ENCODE measurements at regions not wholly inside any gene's neighbourhood (a gene's known extent, or its start where the extent isn't known, plus 50 kb on each side); places are given as distances from the start of the nearest gene placed in this dataset.

GRCh38 chr11:116065986-116066385, 561.8 kb upstream of the CADM1 start:
- Histone ChIP-seq H3K36me3 (ENCODE audit: control insufficient read depth in 2 of 2, insufficient read depth in 2 of 2, low read length in 2 of 2) (no peaks in the 10 kb centered on the region), H3K9me3 (ENCODE audit: control insufficient read depth in 2 of 2, low read length in 2 of 2) (no peaks in the 10 kb centered on the region), H3K27me3 (ENCODE audit: control insufficient read depth in 1 of 2, insufficient read depth in 2 of 2, low read length in 2 of 2) (peaks cover 2 to 8% of the 10 kb centered on the region in 2 donors), H3K4me1 (ENCODE audit: control insufficient read depth, insufficient read depth, low read length) (peaks cover 4% of the 10 kb centered on the region), H3K27ac (ENCODE audit: low read length) (no peak overlapping the region), H3K9ac (ENCODE audit: low read length in 2 of 2) (no peak overlapping the region), H3K4me3 (ENCODE audit: low read length in 2 of 2) (no peak overlapping the region)

GRCh38 chr11:116065191-116065895, 561.1 kb upstream of the CADM1 start:
- Histone ChIP-seq H3K27me3 (ENCODE audit: control insufficient read depth in 1 of 2, insufficient read depth in 2 of 2, low read length in 2 of 2) (peaks cover 2 to 8% of the 10 kb centered on the region in 2 donors), H3K9me3 (ENCODE audit: control insufficient read depth in 2 of 2, low read length in 2 of 2) (no peaks in the 10 kb centered on the region), H3K36me3 (ENCODE audit: control insufficient read depth in 2 of 2, insufficient read depth in 2 of 2, low read length in 2 of 2) (no peaks in the 10 kb centered on the region), H3K4me3 (ENCODE audit: low read length in 2 of 2) (no peak overlapping the region), H3K4me1 (ENCODE audit: control insufficient read depth, insufficient read depth, low read length) (peaks cover 4% of the 10 kb centered on the region), H3K27ac (ENCODE audit: low read length) (no peak overlapping the region), H3K9ac (ENCODE audit: low read length in 2 of 2) (no peak overlapping the region)

DNA sequence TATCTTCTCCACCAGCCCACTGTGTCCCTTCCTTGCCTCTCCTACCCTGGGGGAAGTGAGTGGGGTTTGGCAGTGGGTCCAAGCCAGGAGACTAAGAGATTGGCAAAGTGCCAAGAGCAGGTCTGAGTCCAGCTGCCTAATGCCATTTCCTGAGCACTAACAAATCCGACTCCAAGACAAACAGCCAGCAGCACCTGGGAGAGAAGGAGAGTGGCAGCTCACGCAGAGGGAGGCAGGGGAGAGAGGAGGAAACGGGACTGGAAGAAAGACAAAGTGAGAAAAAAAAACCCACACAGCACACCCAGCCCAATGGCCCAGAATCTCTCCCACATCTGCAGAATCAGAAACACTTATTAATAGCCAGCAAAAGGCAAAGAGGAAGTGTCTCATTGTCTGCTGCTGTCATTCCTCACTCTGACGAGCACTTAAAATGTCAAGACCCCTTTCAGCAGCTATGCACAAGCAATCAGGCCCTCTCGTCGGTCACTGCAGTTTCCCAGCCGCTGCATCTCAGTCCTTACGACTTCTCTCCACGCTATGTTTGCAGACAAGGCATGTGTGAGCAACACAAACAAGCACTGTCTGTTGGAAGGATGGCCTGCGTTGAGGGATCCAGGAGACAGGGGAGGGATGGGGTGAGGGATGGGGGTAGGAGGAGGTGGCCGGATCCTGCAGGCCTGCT, 558.4 kb upstream of the CADM1 start:
- Histone ChIP-seq H3K9me3 (ENCODE audit: control insufficient read depth in 2 of 2, low read length in 2 of 2) (no peaks in the 10 kb centered on the region), H3K4me1 (ENCODE audit: control insufficient read depth, insufficient read depth, low read length) (peaks cover 4% of the 10 kb centered on the region), H3K9ac (ENCODE audit: low read length in 2 of 2) (no peak overlapping the region), H3K4me3 (ENCODE audit: low read length in 2 of 2) (no peak overlapping the region), H3K27ac (ENCODE audit: low read length) (no peak overlapping the region), H3K36me3 (ENCODE audit: control insufficient read depth in 2 of 2, insufficient read depth in 2 of 2, low read length in 2 of 2) (no peaks in the 10 kb centered on the region), H3K27me3 (ENCODE audit: control insufficient read depth in 1 of 2, insufficient read depth in 2 of 2, low read length in 2 of 2) (peaks cover 0 to 7% of the 10 kb centered on the region in 2 donors)

DNA sequence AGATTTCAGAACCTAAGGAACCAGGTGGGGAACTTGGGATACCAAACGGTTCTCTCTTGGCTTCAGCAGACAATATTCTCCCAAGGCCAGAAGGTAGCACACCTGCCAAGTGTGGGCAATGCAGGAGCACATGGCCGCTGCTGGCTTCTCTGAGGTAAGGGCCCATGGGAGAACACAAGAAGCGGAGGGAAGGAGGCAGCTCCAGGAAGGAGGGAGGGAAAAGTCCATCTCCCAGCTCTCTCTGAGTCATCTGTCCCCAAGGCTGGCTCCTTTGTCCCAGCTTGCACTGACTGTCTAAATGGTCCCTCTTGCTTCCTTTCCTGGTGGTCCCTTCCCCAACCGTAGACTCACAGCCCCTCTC, 557.9 kb upstream of the CADM1 start:
- Histone ChIP-seq H3K27me3 (ENCODE audit: control insufficient read depth in 1 of 2, insufficient read depth in 2 of 2, low read length in 2 of 2) (peaks cover 0 to 7% of the 10 kb centered on the region in 2 donors), H3K4me3 (ENCODE audit: low read length in 2 of 2) (no peak overlapping the region), H3K4me1 (ENCODE audit: control insufficient read depth, insufficient read depth, low read length) (peaks cover 4% of the 10 kb centered on the region), H3K9me3 (ENCODE audit: control insufficient read depth in 2 of 2, low read length in 2 of 2) (no peaks in the 10 kb centered on the region), H3K36me3 (ENCODE audit: control insufficient read depth in 2 of 2, insufficient read depth in 2 of 2, low read length in 2 of 2) (no peaks in the 10 kb centered on the region), H3K27ac (ENCODE audit: low read length) (no peak overlapping the region), H3K9ac (ENCODE audit: low read length in 2 of 2) (no peak overlapping the region)

DNA sequence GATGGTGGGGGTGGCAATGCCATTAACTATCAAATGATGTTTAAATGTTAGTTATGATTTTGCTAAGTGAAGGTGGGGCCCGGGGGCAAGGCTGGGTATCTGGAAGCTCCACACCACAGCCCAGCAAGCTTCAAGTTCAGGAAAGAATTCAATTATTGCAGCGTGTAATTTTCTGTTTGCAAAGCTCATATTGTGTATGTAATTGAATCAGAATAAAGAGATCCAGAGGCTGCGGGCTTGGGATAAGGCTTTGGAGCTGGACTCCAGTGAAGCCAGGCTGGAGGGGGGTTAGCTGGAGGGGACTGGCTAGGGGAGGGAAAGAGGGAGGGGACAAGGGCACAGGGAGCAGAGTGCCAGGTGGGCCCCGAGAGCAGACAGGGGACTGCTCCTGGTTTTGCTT, 557.1 kb upstream of the CADM1 start:
- Histone ChIP-seq H3K9ac (ENCODE audit: low read length in 2 of 2) (no peak overlapping the region), H3K27ac (ENCODE audit: low read length) (no peak overlapping the region), H3K4me3 (ENCODE audit: low read length in 2 of 2) (no peak overlapping the region), H3K27me3 (ENCODE audit: control insufficient read depth in 1 of 2, insufficient read depth in 2 of 2, low read length in 2 of 2) (peaks cover 0 to 7% of the 10 kb centered on the region in 2 donors), H3K4me1 (ENCODE audit: control insufficient read depth, insufficient read depth, low read length) (peaks cover 4% of the 10 kb centered on the region), H3K36me3 (ENCODE audit: control insufficient read depth in 2 of 2, insufficient read depth in 2 of 2, low read length in 2 of 2) (no peaks in the 10 kb centered on the region), H3K9me3 (ENCODE audit: control insufficient read depth in 2 of 2, low read length in 2 of 2) (no peaks in the 10 kb centered on the region)

DNA sequence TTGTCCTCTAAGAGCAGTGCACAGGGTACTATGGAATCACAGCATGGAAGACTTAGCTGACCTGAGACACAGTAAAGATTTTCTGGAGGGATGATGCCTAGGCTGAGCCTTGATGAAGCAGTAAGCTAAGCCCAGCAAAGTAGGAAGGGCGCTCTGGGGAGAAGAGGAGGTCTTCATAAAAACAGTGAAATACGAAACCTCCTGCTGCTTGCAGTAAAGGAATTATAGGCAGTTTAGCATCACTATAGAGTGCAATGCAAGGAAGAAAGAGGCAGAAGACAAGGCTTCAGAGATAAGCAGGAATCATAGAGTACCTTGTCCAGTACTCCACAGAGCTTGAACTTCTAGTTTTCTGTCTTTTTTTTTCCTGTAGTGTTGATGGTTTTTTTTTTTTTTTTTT, 555.7 kb upstream of the CADM1 start:
- no peak overlapping the region for H3K4me3 ChIP-seq (ENCODE audit: low read length in 2 of 2)

DNA sequence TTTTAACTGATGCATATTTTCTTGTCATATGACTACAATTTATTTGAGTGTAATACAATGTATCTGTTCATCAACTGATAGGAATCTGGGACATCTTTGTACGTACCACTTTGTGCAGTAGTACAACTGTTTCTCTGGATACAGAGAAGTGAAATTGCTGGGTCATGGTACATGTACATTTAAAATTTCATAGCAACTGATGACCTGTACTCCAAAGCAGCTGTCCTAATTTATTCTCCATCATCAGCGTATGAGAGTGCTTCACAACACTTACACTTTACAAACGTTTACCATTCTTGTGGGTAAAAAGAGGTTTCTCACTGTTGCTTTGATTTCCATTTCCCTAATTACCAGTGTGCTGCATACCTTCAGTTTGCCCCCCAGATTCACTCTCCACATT, 552.8 kb upstream of the CADM1 start:
- Histone ChIP-seq H3K36me3 (ENCODE audit: control insufficient read depth in 2 of 2, insufficient read depth in 2 of 2, low read length in 2 of 2) (no peaks in the 10 kb centered on the region), H3K27me3 (ENCODE audit: control insufficient read depth in 1 of 2, insufficient read depth in 2 of 2, low read length in 2 of 2) (peaks cover 0 to 4% of the 10 kb centered on the region in 2 donors), H3K27ac (ENCODE audit: low read length) (no peak overlapping the region), H3K9ac (ENCODE audit: low read length in 2 of 2) (no peak overlapping the region), H3K9me3 (ENCODE audit: control insufficient read depth in 2 of 2, low read length in 2 of 2) (no peaks in the 10 kb centered on the region), H3K4me3 (ENCODE audit: low read length in 2 of 2) (no peak overlapping the region), H3K4me1 (ENCODE audit: control insufficient read depth, insufficient read depth, low read length) (no peaks in the 10 kb centered on the region)

More for the DNA sequence above, 555.7 kb upstream of the CADM1 start:
- Histone ChIP-seq H3K9ac (ENCODE audit: low read length in 2 of 2) (no peak overlapping the region), H3K4me1 (ENCODE audit: control insufficient read depth, insufficient read depth, low read length) (peaks cover 4% of the 10 kb centered on the region), H3K36me3 (ENCODE audit: control insufficient read depth in 2 of 2, insufficient read depth in 2 of 2, low read length in 2 of 2) (no peaks in the 10 kb centered on the region), H3K27ac (ENCODE audit: low read length) (no peak overlapping the region), H3K9me3 (ENCODE audit: control insufficient read depth in 2 of 2, low read length in 2 of 2) (no peaks in the 10 kb centered on the region), H3K27me3 (ENCODE audit: control insufficient read depth in 1 of 2, insufficient read depth in 2 of 2, low read length in 2 of 2) (peaks cover 0 to 8% of the 10 kb centered on the region in 2 donors)

GRCh38 chr11:116055064-116055463, 550.8 kb upstream of the CADM1 start:
- Histone ChIP-seq H3K27me3 (ENCODE audit: control insufficient read depth in 1 of 2, insufficient read depth in 2 of 2, low read length in 2 of 2) (peaks cover 0 to 2% of the 10 kb centered on the region in 2 donors), H3K4me1 (ENCODE audit: control insufficient read depth, insufficient read depth, low read length) (no peaks in the 10 kb centered on the region), H3K9me3 (ENCODE audit: control insufficient read depth in 2 of 2, low read length in 2 of 2) (no peaks in the 10 kb centered on the region), H3K4me3 (ENCODE audit: low read length in 2 of 2) (no peak overlapping the region), H3K27ac (ENCODE audit: low read length) (no peak overlapping the region), H3K9ac (ENCODE audit: low read length in 2 of 2) (no peak overlapping the region), H3K36me3 (ENCODE audit: control insufficient read depth in 2 of 2, insufficient read depth in 2 of 2, low read length in 2 of 2) (no peaks in the 10 kb centered on the region)

GRCh38 chr11:116053548-116053919, 549.3 kb upstream of the CADM1 start:
- Histone ChIP-seq H3K9me3 (ENCODE audit: control insufficient read depth in 2 of 2, low read length in 2 of 2) (no peaks in the 10 kb centered on the region), H3K4me1 (ENCODE audit: control insufficient read depth, insufficient read depth, low read length) (no peaks in the 10 kb centered on the region), H3K27me3 (ENCODE audit: control insufficient read depth in 1 of 2, insufficient read depth in 2 of 2, low read length in 2 of 2) (peaks cover 0 to 2% of the 10 kb centered on the region in 2 donors), H3K9ac (ENCODE audit: low read length in 2 of 2) (no peak overlapping the region), H3K36me3 (ENCODE audit: control insufficient read depth in 2 of 2, insufficient read depth in 2 of 2, low read length in 2 of 2) (no peaks in the 10 kb centered on the region), H3K27ac (ENCODE audit: low read length) (no peak overlapping the region), H3K4me3 (ENCODE audit: low read length in 2 of 2) (no peak overlapping the region)

GRCh38 chr11:116052603-116053547, 548.7 kb upstream of the CADM1 start:
- Histone ChIP-seq H3K9me3 (ENCODE audit: control insufficient read depth in 2 of 2, low read length in 2 of 2) (no peaks in the 10 kb centered on the region), H3K27me3 (ENCODE audit: control insufficient read depth in 1 of 2, insufficient read depth in 2 of 2, low read length in 2 of 2) (peaks cover 0 to 2% of the 10 kb centered on the region in 2 donors), H3K4me3 (ENCODE audit: low read length in 2 of 2) (no peak overlapping the region), H3K36me3 (ENCODE audit: control insufficient read depth in 2 of 2, insufficient read depth in 2 of 2, low read length in 2 of 2) (no peaks in the 10 kb centered on the region), H3K27ac (ENCODE audit: low read length) (no peak overlapping the region), H3K4me1 (ENCODE audit: control insufficient read depth, insufficient read depth, low read length) (no peaks in the 10 kb centered on the region), H3K9ac (ENCODE audit: low read length in 2 of 2) (no peak overlapping the region)

All from stomach smooth muscle (tissue), 2 donors.